Fibroblast of skin of abdomen (primary cell): ENCODE measurements at regions not wholly inside any gene's neighbourhood (a gene's known extent, or its start where the extent isn't known, plus 50 kb on each side); places are given as distances from the start of the nearest gene placed in this dataset.
A peak's percentile ranks its signal among the peaks of the same experiment; 100 is the strongest.
"Not testable (repeated sequence)": the region's sequence is repeated elsewhere in the genome, so short reads cannot be mapped to it uniquely, and the experiment has no call there.

Experiments
- DNase-seq: peaks from one replicate; pipeline ENCODE4 v3.0.0-alpha.2; 2013

DNA sequence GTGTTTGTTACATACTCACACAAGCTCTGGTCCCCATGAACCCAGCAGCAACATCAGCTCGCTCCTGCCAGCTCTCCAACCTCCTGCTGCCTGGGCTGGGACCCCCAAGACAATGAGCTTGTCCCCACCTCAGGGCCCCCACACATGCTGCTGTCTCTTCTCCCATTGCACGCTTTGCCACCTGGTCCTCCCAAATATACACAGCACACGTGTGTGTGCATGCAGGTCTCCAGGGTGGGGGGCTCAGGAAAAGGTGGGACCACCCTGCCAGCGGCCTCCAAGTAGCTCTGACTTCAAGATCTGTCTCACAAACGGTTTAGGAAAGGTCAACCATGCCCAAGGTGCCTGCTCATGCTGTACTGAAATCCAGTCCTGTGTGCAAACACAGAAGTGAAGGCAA is 68.1 kb upstream of the CCND1 start:
- DNase-seq = no peak

DNA sequence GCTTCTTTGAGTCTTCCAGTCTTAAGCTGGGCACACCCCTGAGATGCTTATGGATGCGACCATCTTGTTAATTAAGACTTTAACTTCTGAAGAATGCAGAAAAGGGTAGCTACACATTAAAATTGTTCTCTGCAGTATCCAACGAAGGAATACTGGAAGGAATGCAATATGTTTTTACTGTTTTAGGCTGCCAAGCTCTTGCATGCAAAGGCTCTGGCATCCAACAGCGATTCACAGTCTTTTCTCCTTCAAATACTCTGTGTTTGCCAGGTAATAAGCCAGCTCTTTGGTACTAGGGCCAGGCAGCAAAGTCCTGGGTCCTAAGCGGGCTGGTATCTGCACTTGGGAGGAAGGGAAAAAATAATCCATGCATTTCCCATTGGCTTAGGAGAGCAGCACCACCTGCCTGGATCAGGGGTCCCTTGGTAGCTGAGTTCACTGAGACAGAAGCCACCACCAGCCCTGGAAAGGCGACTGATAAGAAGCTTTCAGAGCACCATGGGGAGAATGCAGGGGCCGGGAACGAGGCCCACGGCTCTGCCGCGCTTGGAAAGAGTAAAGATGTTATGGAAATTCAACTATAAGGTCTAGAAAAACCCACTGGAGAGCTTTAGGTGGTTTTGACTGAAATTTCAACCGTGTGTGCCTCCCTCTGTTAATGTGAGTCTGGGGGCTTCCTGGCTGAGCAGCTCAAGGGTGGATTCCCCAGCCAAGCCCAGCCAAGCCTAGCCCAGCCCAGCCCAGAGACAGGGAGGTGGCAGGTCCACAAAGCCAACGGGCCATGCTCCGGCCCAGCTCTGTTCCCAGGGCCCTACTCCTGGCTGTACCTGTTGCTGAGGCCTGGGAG is 67.0 kb upstream of the CCND1 start:
- no peak for DNase-seq

DNA sequence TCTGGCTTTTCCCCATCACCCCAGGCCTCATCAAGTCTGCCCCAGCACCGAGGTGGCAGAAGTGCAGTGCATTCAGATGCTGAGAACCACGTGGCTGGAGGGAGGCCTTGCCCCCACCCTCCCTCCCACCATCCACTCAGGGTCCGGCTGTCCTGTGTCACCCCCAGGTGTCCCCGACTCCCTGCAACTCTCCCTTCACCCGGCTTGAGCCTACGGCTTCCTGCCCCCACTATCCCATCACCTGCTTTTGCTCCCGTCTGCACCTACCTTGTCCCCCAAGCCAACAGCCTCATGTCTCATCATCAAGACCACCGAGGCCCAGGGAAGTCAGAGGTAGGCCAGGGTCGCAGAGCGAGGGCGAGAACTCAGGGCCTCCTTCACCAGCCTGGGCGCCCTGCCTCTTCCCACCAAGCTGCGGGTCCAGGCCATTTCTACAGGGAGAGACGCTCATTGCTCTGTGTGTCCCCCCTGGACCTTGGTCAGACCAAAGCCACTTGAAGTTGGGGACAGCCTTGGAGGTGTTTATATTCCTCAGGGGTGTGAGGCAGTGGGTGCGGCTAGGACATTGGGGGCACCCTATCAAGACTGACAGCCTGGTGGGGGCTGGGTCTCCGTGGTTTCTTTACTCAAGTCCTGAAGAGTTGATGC is 66.2 kb upstream of the CCND1 start:
- DNase-seq = no peak

DNA sequence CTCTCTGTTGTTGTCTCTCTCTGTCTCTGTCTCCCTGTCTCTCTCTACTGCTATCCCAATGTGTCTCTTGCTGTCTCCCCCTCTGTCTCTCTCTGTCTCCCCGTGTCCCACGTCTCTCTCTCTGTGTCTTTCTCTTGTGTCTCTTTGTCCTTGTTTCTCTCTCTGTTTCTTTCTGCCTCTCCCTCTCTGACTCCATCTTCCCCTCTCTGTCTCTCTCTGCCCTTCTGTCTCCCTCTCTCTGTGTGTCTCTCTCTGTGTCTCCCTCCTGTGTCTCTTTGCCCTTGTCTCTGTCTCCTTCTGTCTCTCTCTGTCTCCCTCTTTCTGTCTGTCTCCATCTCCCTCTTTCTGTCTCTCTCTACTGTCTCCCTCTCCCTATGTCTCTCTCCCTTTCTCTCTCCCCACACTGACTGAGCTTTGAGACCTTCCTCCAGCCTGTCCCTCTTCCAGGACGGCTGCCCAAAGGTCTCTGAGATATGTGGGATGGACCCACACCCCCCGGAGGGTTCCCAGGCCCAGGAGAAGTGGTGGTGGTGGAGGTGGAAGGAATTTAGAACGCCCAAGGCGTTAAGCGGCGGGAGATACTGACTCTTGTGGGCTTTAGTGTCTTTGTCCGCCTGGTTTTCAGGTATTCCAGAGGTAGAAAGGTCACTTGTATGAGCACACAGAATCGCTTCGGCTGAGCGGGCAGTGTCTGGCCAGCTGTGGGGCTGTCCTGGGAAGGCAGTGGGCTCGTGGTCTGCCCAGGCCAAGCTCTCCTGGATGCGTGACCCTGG is 65.5 kb upstream of the CCND1 start:
- no peak for DNase-seq

GRCh38 chr11:69576069-69576782 is 64.7 kb upstream of the CCND1 start:
- no peak for DNase-seq

DNA sequence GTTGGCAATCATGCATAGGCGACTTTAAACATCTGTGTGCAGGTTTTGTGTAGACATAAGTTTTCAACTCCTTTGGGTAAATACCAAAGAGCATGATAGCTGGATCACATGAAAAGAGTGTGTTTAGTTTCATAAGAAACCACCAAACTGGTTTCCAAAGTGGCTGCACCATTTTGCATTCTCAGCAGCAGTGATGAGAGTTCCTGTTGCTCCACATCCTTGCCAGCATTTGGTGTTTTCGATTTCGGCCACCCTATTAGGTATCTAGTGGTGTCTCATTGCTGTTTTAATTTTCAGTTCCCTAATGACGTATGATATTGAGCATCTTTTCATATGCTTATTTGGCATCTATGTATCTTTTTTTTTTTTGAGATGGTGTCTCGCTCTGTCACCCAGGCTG is 62.8 kb upstream of the CCND1 start:
- no peak for DNase-seq

DNA sequence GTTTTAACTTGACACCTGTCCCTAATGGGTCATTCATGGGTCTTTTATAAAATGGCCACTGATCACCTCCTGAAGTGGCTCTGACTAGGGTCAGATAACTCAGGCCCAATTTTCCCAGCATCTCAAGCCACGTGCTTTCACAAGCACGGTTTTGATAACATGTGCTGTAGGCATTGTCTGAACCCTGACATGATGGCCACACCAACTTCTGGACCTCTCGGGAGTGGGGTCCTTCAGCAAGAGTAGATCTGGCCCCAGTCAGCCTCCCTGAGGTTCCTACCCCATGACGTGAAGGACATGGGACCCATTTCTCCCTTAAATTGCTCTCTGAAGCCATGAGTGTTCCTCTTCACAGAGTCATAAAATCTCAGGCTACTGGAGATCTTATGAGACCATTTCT is 60.4 kb upstream of the CCND1 start:
- DNase-seq = no peak

DNA sequence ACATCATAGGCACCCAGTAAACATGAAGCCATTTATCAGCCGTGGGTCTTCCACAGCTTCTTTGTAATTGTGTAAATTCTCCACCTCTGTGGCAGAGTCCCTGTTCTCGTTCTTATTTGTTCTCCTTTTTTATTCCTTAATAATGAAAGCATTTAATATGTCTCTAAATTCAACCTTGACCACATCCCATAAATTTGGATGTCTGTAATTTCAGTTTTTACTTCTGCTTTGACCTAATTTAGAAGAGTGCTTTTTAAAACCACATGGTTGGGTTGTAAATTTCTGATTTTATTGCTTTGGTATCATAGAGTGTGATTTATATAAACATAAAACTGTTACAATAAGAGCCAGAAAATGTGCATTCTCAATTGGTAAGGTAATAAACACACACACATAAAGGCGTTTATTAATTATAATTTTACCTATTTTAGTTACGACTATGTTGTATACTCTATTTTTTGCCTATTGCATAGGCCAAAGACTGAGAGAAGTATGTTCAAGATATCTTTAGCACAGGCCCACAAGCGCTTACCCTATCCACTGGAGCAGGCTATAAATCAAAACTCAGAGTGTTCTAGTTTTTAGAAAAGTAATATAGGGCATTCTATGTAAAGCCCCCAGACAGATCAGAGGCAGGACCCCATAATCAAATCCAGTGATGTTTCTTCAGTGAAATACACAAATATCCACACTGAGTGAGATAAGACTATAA is 58.0 kb upstream of the CCND1 start:
- DNase-seq = no peak

DNA sequence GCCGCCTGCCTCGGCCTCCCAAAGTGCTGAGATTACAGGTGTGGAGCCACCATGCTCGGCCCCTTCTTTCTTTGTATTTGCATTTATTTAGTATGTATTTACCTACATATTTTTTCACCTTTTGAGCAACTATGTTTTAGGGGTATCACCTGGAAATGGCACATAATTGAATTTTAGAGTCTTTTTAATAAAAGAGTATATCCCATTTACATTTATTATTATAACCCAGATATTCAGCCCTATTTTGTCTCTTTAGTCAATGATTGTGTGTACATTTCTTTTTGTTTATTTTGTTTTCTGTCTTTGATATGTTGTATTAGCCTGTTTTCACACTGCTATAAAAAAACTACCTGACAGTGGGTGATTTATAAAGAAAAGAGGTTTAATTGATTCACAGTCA is 56.8 kb upstream of the CCND1 start:
- no peak for DNase-seq

DNA sequence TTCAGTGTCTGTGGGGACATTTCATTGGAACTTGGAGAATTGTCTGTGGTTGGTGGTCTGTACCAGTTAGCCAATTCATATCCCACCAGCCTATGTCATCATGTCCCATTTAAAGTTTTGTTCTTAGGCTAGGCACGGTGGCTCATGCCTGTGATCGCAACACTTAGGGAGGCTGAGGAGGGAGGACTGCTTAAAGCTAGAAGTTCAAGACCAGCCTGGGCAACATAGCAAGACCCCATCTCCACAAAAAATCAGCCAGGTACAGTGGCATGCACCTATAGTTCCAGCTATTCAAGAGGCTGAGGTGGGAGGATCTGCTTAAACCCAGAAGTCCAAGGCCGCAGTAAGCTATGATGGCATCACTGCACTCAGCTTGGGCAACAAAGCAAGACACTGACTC is 55.6 kb upstream of the CCND1 start:
- DNase-seq = no peak

GRCh38 chr11:69587454-69588090 is 53.4 kb upstream of the CCND1 start:
- DNase-seq = peak; percentile 76

DNA sequence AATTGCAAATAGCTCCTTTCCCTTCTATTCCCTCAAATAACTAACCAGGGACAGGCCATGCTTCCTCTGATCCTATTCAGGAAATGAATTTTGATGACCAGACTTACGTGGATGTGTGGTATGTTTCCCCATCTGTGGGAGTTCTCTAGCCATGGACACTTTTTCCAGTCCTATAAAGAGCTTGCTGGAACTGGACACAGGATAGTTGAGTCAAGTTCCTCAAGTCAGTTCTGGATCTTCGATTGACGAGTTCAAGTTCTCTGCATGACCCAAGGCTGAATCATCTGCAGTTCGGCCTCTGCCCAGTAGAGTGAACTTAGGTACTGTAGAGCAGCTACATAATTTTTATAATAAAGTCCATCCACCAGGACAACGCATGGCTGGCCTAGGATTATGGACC is 52.7 kb upstream of the CCND1 start:
- DNase-seq = peak; percentile 55

GRCh38 chr11:69590088-69590487 is 50.9 kb upstream of the CCND1 start:
- DNase-seq = not testable (repeated sequence)
